NCI-H446 treated with DMSO at 0.1 percent for 48 hours (cell line): ENCODE measurements at regions not wholly inside any gene's neighbourhood (a gene's known extent, or its start where the extent isn't known, plus 50 kb on each side); places are given as distances from the start of the nearest gene placed in this dataset.
"Not testable (repeated sequence)": the region's sequence is repeated elsewhere in the genome, so short reads cannot be mapped to it uniquely, and the experiment has no call there.

Experiments
- DNase-seq: peaks from one replicate; lab custom pipeline; 2025; lab: John Stamatoyannopoulos, UW

- no peak for DNase-seq
Measured at GRCh38 chr4:82247629-82248028, 126.2 kb downstream of the HNRNPD start.

GRCh38 chr4:82247171-82247570, 126.6 kb downstream of the HNRNPD start:
- no peak for DNase-seq

GRCh38 chr4:82241534-82241933, 132.3 kb downstream of the HNRNPD start:
- DNase-seq: no peak

DNA sequence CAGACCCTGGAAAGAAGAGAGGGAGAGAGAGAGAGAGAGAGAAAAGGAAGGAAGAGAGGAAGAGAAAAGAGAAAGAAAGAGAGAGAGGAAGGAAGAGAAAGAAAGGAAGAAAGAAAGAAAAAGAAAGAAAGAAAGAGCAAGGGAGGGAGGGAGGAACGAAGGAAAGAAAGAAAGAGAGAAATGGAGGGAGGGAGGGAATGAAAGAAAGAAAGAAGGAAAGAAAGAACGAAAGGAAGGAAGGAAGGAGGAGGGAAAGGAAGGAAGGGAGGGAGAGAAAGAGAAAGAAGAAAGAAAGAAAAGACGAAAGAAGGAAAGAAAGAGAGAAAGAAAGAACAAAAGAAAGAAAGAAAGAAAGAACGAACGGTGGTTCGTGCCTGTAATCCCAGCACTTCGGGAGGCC, 133.4 kb downstream of the HNRNPD start:
- DNase-seq: no peak

DNA sequence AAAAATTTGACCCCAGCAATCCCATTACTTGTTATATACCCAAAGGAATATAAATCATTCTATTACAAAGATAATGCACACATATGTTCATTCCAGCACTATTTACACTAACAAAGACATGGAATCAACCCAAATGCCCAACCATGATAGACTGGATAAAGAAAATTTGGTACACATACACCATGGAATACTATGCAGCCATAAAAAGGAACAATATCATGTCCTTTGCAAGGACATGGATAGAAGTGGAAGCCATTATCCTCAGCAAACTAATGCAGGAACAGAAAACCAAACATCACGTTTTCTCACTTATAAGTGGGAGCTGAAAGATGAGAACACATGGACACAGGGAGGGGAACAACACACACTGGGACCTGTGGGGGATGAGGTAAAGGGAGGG, 136.6 kb downstream of the HNRNPD start:
- DNase-seq: not testable (repeated sequence)

- DNase-seq: no peak
Measured at GRCh38 chr4:82235346-82235745, 138.4 kb downstream of the HNRNPD start.

GRCh38 chr4:82232891-82233290, 140.9 kb downstream of the HNRNPD start:
- DNase-seq: no peak

- DNase-seq: no peak
Measured at GRCh38 chr4:82231806-82232205, 142.0 kb downstream of the HNRNPD start.

DNA sequence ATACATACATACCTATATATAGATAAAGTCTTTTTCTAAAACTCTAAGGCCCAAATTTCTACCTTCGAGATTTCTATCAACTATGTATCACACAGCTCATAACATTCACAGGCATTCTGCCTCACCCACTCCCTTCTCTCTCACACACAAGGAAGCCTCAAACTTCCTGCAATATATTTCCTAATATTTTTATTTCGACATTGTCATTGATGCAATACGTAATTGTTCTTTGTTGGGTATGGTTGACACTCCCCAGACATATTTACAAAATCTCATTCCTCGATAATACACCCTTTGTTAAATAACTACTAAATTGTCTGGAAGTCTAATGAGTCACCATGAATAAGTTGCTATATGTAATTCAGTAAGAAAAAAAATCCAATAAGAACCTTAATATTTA, 143.5 kb downstream of the HNRNPD start:
- DNase-seq: no peak

DNA sequence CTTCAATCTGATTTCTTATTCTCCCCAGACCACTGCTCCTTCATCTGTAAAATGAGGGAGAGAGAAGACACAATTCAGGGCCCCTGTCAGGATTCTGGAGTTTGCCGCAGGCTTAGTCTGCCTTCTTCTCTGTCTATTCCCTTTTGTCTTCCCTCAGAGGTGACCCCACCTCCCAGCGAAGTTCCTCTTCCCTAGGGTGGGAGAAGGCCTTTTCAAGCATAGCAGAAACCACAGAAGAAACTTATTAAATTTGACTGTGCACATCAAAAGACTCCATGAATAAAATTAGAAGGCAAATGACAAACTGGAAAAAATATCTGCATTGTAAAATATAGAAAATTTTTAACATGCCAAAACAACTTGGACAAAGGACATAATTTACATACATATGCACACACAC, 148.8 kb downstream of the HNRNPD start:
- DNase-seq: no peak

DNA sequence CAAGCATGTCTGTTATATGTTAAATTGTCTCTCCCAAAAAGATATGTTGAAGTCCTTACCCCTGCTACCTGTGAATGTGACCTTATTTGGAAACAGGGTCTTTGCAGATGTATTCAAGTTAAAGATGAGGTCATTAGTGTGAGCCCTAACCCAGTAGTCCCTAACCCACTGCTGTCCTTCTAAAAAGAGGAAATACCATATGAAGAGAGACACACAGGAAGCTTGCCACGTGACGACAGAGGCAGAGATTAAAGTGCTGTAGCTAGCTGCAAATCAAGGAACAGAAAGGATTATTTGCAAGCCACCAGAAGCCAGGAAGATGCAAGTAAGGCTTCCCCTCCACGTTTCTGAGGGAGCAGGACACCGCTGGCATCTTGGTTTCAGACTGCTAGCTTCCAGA, 150.1 kb downstream of the HNRNPD start:
- no peak for DNase-seq

DNA sequence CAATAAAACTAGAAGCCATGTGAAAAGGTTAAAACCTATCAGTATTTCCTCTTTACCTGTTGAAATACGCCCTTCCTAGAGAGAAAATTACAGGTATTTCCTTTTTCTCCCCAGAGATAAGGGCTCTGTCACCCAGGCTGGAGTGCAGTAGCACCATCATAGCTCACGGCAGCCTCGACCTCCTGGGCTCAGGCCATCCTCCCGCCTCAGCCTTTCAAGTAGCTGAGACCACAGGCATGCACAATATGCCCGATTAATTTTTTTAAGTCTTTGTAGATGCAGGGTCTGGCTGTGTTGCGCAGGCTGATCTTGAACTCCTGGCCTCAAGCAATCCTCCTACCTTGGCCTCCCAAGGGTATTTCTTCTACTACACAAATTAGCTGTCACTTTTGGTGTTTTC, 154.4 kb downstream of the HNRNPD start:
- no peak for DNase-seq

- no peak for DNase-seq
Measured at GRCh38 chr4:82217986-82218715, 155.6 kb downstream of the HNRNPD start.

DNA sequence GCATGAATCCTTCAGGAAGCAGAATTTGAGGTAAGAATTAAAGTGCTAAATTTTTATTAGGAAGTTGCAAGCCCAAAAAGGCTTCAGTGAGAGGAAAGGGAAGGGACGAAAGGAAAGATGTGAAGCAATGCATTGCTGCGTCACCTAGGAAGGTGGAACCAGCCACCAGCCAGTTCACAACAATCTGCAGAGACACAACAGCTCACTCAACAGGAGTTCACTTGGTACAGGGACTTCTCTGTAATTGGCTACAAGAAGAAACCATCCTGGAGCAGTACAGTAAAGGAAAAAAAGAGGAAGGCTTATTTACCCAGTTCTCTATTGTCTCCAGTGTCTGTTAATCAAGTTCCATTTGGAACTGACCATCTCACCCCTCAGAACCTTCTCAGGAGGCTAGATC, 157.6 kb downstream of the HNRNPD start:
- no peak for DNase-seq

DNA sequence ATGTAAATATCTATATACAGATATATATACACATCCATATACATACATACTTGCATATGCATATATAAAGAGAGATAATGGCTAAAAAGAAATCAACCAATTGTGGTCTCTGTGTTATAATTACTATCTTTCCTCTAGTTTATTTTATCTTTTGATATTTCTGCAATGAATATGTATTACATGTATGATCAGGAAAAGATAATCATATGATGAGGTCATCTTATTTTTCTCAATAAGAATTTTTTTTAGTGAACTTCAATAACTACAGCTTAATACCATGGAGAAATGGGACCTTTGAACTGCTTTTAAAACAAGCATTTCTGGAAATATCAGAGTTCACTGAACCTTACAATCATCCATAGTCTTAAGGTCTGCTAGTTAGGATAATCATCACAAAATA, 158.0 kb downstream of the HNRNPD start:
- no peak for DNase-seq

GRCh38 chr4:82215039-82215438, 158.8 kb downstream of the HNRNPD start:
- no peak for DNase-seq

- DNase-seq: no peak
Measured at GRCh38 chr4:82213485-82214417, 160.0 kb downstream of the HNRNPD start.

DNA sequence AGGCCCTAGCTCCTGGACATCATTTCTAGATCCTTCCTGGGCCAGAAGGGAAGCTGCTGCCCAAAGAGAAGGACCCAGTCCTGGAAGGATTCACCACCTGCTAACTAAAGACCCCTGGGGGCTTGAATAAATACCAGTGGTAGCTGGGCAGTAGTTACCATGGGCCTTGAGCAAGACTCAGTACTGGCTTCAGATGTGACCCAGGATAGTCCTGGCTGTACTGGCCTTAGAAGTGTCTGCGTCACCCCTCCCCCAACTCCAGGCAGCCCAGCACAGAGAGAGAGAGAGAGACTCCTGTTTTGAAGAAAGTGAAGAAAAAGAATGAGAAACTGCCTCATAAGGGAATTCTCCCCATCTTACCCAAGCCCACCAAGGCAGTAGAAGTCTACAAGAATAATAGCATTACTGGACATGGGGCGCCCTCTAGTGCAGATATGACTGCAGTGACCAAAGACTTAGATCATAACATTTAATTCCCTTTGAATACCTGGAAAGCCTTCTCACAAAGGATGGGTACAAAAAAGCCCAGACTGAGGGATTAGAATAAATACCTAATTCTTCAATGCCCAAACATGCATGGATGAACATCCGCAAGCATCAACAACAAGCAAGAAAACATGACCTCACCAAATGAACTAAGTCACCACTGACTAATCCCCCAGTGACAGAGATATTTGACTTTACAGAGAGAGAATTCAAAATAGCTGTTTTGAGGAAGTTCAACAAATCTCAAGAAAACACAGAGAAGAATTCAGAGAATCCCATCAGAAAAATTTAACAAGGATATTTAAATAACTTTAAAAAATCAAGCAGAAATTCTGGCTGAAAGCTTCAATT, 171.8 kb downstream of the HNRNPD start:
- DNase-seq: peak; percentile 7

GRCh38 chr4:82201303-82201702, 172.5 kb downstream of the HNRNPD start:
- peak; percentile 50 for DNase-seq

- no peak for DNase-seq
Measured at GRCh38 chr4:82200046-82200445, 173.7 kb downstream of the HNRNPD start.

DNA sequence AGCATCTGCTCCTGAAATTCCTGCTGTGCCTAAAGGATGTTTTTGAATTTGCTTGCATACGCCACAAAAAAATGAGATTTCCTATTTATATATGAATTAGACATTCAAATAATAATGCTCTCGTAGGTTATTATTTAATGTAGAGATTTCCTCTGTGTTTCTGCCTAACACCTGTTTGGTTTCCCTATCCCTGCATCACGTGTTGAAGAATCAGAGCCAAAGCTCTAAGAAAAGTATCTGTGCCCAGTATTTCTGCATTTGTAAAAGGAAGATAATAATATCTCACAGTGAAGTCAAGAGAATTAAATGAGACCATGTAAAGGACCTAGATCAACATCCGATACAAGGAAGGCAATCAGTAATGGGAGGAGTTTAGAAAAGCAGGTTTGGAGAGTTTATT, 179.5 kb downstream of the HNRNPD start:
- no peak for DNase-seq

DNA sequence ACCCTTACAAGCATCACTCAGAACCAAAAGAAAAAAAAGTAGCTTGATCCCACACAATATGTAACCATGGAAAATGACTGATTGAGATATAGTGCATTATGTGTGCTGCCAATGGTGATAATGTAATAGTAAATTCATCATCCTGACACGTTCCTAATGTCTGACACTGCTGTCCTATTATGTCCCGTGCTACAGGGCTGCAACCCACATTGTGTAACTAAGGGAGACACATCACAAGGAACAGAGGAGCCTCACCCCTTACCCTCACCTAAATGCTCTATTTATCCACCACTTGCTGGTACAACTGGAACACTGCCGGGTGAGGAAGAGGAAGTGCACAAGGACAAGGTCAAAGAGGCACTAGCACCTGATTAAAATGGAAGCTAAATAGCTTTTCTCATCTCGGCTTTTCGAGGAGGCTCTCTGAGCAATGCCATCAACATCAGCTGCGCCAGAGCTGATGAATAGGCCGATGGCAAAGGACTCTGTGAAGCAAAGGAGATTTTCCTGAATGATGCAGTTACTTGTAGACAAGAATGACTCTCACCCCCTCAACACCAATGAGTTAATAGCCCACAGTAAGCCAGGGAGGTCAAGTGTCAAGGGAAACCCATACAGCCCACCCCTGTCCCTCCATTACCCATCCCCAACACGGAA, 181.6 kb downstream of the HNRNPD start:
- no peak for DNase-seq
